ENCODE measurements at regions not wholly inside any gene's neighbourhood (a gene's known extent, or its start where the extent isn't known, plus 50 kb on each side); places are given as distances from the start of the nearest gene placed in this dataset.

DNA sequence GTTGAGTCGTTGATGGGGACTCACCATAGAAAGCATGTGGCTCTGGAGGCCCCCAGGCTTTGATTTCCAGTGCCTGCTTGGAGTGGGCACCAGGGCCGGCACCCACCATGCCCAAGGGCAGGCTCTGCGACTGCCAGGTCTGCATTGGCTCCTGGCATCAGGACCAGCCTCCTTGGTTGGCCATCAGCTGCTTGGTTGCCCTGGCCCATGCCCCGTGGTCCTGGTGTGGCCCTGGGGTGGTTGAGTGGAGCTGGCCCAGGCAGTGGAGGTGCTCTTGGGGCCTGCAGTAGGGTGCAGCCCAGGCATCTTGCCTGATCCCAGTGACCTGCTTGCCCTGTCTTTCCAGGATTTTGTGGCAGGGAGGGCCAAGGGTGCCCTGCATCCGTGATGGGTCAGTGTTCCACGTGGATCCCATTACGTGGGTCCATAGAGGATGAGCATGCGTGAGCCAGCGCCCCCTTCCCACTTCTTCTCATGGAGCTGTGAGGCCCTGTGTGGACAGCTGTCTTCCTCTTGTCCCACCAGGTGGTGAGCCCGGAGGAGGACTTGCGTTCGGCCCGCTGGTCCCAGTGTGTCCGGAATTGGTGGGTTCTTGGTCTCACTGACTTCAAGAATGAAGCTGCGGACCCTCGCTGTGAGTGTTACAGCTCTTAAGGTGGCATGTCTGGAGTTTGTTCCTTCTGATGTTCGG, 187.0 kb downstream of the UBE3A start:
- no peak overlapping the region for H3K23ac ChIP-seq (ENCODE audit: low read depth, low read length)
- H3K27ac ChIP-seq (ENCODE audit: insufficient read depth, low read length): no peak overlapping the region
- BruUV-seq (replicated peaks): no TSS peak
- H3K56ac ChIP-seq (ENCODE audit: extremely low read depth, insufficient read depth, low read length): no peak overlapping the region
- H4K8ac ChIP-seq (ENCODE audit: low read depth in 2 of 2, low read length in 2 of 2): no peak overlapping the region
- no peaks in the 10 kb centered on the region for H3K27me3 ChIP-seq (ENCODE audit: control insufficient read depth, insufficient read depth, low read length)
- H2BK5ac ChIP-seq (ENCODE audit: low read depth, low read length, poor library complexity, severe bottlenecking): no peak overlapping the region
- ChIA-PET CTCF (no interaction called here), POLR2A (ENCODE audit: unreplicated experiment) (no interaction called here)
- H4K20me1 ChIP-seq (ENCODE audit: insufficient read depth, low read length): no peaks in the 10 kb centered on the region
- no peak overlapping the region for H3K9ac ChIP-seq (ENCODE audit: low read depth, low read length)
- H3K4me3 ChIP-seq (ENCODE audit: insufficient read depth, low read depth, low read length): no peak overlapping the region
- H3K4me2 ChIP-seq (ENCODE audit: low read depth, low read length): no peak overlapping the region
- H4K91ac ChIP-seq (ENCODE audit: insufficient read depth, low read depth, low read length): no peak overlapping the region
- no peaks in the 10 kb centered on the region for H3K79me1 ChIP-seq (ENCODE audit: low read depth in 1 of 2, low read length in 2 of 2)
- ATAC-seq (ENCODE audit: low read depth) (no peak), DNase-seq (no peak)
- H3K9me1 ChIP-seq (ENCODE audit: insufficient read depth, low read length): no peaks in the 10 kb centered on the region
- no peak overlapping the region for H2AK9ac ChIP-seq (replicated peaks; ENCODE audit: low read depth, low read length, poor library complexity)
- H2BK20ac ChIP-seq (ENCODE audit: low read depth, low read length): no peak overlapping the region
- no peak overlapping the region for H3K18ac ChIP-seq (ENCODE audit: low read depth, low read length)
- no peak overlapping the region for H4K5ac ChIP-seq (ENCODE audit: low read depth, low read length)
- peaks cover 41% of the 10 kb centered on the region for H3K9me3 ChIP-seq (ENCODE audit: control insufficient read depth, insufficient read depth, low read length)
- WGBS, 2 experiments (ENCODE audit: extremely low coverage in 2 of 2, insufficient read length in 1 of 2): 30% methylated on average over 2 of the region's 17 CpGs; no CpG with 5 or more reads in 1 of the 2 experiments
- H2AFZ ChIP-seq (replicated peaks; ENCODE audit: low read length, poor library complexity): no peak overlapping the region
- no peak for TF ChIP-seq SMC3 (IDR thresholded peaks at IDR 0.05; ENCODE audit: low read depth, low read length)
- no peak for TF ChIP-seq MAZ (IDR thresholded peaks at IDR 0.05; ENCODE audit: borderline replicate concordance, low read depth, low read length)
- TF ChIP-seq ELK1 (IDR thresholded peaks at IDR 0.05; ENCODE audit: borderline replicate concordance, low read depth, low read length): no peak
- TF ChIP-seq, protein P1, sequence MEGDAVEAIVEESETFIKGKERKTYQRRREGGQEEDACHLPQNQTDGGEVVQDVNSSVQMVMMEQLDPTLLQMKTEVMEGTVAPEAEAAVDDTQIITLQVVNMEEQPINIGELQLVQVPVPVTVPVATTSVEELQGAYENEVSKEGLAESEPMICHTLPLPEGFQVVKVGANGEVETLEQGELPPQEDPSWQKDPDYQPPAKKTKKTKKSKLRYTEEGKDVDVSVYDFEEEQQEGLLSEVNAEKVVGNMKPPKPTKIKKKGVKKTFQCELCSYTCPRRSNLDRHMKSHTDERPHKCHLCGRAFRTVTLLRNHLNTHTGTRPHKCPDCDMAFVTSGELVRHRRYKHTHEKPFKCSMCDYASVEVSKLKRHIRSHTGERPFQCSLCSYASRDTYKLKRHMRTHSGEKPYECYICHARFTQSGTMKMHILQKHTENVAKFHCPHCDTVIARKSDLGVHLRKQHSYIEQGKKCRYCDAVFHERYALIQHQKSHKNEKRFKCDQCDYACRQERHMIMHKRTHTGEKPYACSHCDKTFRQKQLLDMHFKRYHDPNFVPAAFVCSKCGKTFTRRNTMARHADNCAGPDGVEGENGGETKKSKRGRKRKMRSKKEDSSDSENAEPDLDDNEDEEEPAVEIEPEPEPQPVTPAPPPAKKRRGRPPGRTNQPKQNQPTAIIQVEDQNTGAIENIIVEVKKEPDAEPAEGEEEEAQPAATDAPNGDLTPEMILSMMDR (conservative IDR thresholded peaks at IDR 0.05; ENCODE audit: low read depth, low read length): no peak
- no peak for TF ChIP-seq POLR2A (IDR thresholded peaks at IDR 0.05; ENCODE audit: low read depth, low read length)
- TF ChIP-seq RFX5 (IDR thresholded peaks at IDR 0.05; ENCODE audit: low read depth, low read length): no peak
- TF ChIP-seq RCOR1 (IDR thresholded peaks at IDR 0.05; ENCODE audit: insufficient replicate concordance, low read length): no peak
- TF ChIP-seq BHLHE40 (IDR thresholded peaks at IDR 0.05; ENCODE audit: low read depth, low read length): no peak
- TF ChIP-seq CHD1 (IDR thresholded peaks at IDR 0.05; ENCODE audit: low read depth, low read length): no peak
- in situ Hi-C loops (cut with MboI; ENCODE audit: low sequenced_read_pairs): no loop called here
- H3K4me1 ChIP-seq (ENCODE audit: control insufficient read depth, insufficient read depth, low read length): no peaks in the 10 kb centered on the region
- dilution Hi-C loops (cut with HindIII; ENCODE audit: low sequenced_read_pairs, unreplicated experiment): no loop called here
- no peak overlapping the region for H3K4ac ChIP-seq (ENCODE audit: low read depth, low read length)
- no peak overlapping the region for H2AK5ac ChIP-seq (ENCODE audit: low read depth, low read length)
- no peak overlapping the region for H3K14ac ChIP-seq (replicated peaks; ENCODE audit: low read depth, low read length)
- intact Hi-C loops (cut with micrococcal nuclease): no loop called here
- no peaks in the 10 kb centered on the region for H3K36me3 ChIP-seq (ENCODE audit: control insufficient read depth, insufficient read depth, low read length)
- no peak overlapping the region for H2BK15ac ChIP-seq (ENCODE audit: low read depth, low read length)
- no peak overlapping the region for H2BK120ac ChIP-seq (ENCODE audit: low read depth, low read length)
